ENCODE measurements at regions not wholly inside any gene's neighbourhood (a gene's known extent, or its start where the extent isn't known, plus 50 kb on each side); places are given as distances from the start of the nearest gene placed in this dataset.
A peak's percentile ranks its signal among the peaks of the same experiment; 100 is the strongest.
"Not testable (repeated sequence)": the region's sequence is repeated elsewhere in the genome, so short reads cannot be mapped to it uniquely, and the experiment has no call there.

DNA sequence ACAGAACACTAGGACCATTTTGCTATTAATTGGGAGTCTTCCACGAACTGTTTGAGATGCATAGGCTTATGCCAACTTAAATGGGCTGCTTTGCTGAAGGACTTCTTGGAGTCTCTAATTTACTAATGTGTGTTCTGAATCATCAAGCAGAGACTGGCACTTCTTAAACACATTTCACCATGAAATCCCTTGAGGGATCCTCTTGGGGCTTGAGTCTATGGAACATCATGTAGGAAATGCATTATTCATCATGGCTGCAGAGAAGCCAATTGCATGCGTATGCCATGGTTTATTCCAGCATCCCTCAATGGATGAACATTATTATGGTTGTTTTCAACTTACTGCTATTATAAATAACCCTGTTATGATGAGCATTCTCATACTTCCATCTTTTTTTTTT, 73.4 kb downstream of the FGD2 start:
- no peak for DNase-seq

DNA sequence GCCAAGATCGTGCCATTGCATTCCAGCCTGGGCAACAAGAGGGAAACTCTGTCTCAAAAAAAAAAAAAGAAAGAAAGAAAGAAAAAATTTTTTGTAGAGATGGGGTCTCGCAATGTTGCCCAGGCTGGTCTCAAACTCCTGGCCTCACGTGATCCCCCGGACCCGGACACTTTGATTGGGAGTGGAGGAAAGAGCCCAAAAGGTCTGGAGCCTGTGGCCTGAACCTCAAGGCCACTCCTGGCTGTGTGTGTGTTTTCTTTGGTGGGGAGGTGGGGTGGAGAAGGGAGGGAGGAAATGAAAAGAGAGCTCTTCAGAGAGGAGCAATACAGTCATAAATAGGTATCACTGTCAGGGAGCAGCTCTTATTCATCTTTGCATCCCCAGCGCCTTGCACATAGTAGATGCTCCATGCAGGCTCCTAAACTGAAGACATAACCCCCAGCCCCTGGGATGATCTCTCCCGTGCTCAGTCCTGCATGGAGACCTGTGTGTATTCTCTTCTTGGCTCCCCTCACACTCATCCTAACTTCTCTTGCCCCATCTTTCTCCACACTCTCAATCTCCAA, 75.7 kb downstream of the FGD2 start:
- DNase-seq, result no peak

DNA sequence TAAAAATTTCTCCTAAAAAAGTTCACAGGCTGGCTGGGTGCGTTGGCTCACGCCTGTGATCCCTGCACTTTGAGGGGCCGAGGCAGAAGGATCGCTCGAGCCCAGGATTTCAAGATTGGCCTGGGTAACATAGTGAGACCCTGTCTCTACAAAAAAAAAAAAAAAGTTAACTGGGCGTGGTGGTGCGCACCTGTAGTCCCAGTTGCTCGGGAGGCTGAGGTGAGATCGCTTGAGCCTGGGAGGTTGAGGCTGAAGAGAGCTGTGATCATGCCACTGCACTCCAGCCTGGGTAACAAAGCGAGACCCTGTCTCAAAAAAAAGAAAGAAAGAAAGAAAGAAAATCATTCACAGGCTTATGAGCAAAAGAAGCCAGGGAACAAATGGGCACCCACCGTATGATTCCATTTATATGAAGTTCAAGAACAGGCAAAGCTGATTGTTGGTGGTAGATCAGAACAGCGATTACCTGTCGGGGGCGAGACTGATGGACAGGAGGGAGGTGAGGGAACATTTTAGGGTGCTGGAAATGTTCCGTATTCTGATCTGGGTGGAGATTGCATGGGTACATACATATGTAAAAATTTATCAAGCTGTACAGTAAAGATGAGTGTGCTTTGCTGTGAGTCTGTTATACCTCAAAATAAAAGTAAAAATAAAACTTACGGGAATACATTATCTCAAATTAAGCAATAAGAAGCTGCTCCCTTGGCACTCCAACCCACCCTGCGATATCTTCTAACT, 77.1 kb downstream of the FGD2 start:
- DNase-seq, result no peak

DNA sequence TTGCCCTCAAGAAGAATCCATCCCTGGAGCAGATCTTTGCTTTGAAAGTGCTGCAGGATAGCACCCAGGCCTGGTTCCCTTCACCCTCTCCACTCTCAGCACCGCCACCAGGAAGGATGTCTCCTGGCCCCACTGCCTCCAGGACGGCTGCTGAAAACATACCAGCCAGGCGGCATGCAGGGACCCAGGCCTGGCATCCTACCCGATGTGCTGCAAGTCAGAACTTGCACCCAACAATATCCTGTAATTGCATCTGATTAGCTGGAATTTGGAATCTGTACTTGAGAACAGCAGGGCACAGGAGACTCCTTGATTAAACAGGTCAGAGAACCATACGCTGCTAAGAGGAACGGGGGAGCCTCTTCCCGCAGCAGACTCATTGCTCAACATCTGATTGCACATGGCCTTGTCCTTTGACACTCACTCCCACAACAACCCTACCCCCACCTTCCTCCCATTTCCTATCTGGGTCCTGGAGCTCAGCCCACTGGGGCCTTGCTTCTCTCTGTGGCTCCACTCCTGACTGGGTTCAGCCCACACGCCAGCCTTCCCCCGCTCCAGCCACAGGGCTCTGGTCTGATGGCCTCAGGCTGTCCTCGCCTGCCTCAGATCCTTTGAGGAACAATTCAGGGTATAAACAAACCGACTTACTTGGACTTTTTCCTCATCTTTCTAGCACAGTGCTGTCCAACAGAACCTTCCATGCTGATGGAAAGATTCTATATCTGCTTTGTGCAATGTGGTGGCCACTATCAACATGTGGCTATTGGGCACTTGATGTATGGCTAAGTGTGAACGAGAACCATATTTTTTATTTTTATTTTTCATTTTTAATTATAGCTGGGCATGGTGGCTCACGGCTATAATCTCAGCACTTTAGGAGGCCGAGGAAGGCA, 78.0 kb downstream of the FGD2 start:
- peak; percentile 97 to 98 for DNase-seq

DNA sequence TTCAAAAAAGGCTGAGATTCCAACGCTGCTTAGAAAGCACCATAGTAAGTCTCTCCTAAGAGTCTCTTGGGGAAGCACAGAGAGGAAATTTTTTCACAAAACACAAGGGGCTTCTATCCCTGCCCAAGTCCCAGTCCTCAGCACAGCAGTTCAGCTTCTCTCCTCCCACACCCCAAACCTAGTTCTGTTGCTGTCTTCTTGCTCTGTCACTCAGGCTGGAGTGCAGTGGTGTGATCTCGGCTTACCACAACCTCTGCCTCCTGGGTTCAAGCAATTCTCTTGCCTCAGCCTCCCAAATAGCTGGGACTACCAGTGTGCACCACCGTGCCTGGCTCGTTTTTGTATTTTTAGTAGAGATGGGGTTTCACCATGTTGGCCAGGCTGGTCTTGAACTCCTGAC, 79.2 kb downstream of the FGD2 start:
- DNase-seq, result not testable (repeated sequence)

DNA sequence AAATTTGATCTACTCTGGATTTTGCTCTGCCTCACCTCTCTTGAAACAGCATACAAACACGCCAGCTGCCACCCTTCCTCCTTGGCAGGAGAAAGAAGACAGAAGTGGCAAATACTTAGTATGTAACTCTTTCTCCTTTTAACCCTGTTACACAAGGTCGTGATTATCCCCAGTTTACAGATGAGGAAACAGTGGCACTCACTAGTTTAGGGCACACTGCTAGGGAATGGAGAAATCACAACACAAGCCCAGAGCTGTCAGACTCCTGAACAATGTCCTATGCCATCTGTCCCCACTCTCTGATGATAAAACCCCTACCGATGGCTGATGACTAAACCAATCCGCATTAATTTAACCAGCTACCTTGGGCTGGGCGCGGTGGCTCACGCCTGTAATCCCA, 79.7 kb downstream of the FGD2 start:
- DNase-seq, result no peak

DNA sequence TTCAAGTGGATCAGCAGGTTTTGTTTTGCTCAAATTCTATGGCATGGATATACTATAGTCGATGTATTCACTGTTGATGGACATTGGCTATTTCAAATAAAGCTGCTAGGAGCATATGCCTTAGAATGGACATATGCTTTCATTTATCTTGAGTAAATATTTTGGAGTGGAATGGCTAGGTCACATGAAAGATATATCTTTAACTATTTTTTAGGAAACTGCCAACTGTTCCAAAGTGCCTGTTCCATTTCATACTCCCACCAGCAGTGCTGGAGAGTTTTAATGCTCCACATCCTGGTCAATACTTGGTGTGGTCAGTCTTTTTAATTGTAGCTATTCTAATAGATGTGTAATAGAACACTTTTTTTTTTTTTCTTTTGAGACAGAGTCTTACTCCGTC, 81.1 kb upstream of the PIM1 start:
- DNase-seq, result no peak

DNA sequence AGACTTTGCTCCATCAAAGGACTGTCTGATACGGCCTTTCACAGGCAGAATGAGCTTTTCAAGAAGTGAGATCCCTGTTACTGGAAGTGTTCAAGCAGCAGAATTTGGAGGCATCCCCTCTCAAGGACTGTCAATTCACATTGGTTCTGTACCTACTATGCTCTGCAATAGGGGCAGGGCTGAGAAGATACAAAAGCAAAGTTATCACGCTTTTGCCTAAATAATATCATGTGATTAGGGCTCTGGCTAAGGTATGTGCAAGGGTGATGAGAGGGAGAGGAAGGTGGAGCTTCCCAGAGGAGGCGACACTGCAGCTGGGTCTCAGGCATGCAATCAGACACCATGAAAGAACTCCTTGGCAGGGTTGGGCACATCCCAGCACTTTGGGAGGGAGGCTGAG, 80.2 kb upstream of the PIM1 start:
- DNase-seq, result no peak

DNA sequence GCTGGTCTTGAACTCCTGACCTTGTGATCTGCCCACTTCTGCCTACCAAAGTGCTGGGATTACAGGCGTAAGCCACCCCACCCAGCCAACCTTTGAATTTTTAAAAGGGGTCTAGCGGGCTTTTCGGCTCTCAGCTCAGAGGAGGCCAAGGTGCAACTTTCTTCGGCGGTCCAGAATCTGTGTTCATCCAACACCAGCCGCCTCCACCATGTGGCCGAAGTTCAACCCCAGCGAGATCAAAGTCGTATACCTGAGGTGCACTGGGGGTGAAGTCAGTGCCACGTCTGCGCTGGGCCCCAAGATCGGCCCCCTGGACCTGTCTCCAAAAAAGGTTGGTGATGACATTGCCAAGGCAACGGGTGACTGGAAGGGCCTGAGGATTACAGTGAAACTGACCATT, 78.8 kb upstream of the PIM1 start:
- not testable (repeated sequence) for DNase-seq

DNA sequence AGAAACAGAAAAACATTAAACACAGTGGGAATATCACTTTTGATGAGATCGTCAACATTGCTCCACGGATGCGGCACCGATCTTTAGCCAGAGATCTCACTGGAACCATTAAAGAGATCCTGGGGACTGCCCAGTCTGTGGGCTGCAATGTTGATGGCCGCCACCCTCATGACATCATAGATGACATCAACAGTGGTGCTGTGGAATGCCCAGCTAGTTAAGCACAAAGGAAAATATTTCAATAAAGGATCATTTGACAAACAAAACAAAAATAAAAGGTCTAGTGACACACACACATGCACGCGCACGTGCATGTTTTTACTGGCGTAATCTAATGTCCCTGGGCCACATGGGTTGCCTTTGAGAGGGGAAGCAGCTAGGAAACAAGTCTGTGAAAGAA, 78.4 kb upstream of the PIM1 start:
- not testable (repeated sequence) for DNase-seq

DNA sequence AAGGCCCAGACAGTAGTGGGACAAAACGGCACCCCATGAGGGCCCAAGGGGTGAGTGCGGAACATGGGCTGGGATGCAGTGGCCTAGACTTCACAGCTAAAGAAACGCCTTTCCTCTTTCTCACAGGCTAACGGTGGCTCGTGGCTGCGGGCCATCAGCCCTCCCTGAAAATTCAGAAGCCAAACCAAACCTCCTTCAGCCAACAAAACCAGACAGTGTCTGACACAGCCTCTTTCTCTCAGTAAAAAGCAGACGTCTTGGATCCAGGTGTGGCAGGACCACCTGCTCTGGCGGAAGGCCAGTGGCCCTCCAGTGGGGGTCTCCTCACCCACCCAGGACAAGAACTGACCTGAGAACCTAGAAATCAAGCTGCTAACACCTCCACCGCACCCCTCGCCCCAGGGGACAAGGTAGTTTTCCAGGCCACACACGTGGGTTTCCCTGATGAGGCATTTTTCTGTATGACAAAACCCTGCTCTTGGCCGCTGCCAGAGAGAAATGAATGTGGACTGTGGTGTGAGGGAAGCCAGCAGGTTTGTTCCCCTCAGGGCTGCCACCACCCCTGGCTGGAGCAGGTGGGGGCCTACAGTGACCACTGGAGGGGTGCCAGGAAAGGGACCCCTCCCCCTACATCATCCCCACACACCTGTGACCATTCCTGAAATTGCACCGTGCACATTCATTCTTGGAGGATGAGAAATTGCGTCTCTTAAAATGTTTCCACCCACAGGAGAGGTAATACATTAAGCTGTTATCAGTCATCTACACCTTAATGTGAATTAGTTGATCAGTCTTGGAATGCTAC, 76.8 kb upstream of the PIM1 start:
- no peak for DNase-seq

DNA sequence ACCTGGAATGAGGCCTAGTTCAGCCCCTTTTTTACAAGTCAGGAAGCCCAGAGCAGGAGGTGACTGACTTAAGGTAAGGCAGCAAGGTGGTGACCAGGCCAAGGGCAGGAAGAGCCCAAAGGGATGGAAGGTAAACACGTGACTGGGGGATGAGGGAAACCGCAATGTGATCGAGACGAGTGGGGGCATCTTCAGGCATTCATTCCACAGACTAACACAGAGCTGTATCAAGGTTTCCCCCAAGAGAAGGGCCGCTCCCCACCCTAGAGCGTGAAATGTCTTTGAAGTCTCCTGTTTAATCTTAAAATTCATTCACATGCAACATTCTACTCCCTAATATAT, 76.3 kb upstream of the PIM1 start:
- no peak for DNase-seq

DNA sequence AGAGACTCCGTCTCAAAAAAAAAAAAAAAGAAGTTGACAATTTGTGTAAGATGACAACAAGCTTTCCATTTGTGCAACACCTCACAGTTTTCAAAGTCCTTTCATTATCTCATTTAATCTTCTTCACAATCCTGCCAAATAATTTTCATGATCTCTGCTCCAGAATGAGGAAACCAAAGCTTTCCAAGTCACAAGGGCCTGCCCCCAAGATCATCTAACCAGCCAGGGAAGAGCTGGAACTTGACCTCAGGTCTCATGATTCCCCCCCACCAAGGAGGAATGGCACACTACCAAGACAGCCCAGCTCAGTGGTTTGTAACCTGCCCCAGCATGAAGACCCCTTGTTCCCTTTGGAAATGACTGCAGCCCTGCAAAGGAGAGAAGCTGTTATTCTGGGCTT, 74.0 kb upstream of the PIM1 start:
- no peak for DNase-seq

DNA sequence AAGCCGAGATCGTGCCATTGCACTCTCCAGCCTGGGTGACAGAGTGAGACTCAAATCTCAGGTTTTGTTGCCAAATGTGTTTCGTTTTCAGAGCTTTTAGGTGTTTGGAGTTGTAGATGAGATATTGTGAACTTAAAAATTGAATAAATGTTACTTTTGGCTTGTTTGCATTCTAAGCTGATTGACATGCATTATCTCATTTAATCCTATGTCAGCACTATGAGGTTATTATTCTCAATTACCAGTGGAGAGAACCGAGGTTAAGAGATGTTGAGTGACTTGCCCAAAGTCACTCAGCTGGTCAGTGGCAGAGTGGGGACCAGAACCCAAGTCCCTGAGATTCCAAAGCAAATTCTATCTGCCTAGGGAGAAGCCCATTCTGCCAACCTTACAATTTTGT, 72.6 kb upstream of the PIM1 start:
- no peak for DNase-seq

DNA sequence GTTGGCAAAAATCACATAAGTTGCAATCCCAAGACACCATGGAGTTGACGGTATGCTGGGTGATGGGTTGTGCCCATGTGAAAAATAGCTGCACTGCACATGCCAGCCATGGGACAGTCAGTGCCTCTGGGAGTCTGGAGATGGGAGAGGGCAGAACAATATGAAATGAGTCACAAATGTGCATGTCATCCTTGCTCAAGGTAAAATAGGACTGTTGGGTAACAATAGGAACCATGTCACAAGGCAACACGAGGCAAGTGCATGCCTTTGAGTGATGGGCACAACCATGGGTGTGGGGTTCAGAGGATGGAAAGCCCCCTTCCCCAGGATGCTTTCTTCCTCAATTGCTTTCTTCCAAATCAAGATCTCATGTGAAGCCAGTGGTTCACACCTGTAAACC, 70.5 kb upstream of the PIM1 start:
- DNase-seq, result no peak

DNA sequence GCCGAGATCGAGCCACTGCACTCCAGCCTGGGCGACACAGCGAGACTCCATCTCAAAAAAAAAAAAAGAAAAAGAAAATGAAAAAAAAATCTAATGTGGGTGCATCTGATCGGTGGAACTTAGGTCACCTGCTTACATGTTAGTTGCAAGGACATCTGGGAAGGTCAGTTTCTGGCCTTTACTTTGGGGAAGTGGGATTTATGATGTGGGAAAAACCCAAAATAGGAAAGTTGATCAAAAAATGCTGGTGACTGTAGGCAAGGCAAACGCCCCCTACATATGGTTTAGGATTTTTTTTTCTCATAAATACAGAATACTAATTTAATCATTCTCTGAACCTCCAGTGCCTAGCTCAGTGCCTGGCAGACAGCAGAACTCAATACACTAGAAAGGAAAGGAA, 69.2 kb upstream of the PIM1 start:
- DNase-seq, result no peak

DNA sequence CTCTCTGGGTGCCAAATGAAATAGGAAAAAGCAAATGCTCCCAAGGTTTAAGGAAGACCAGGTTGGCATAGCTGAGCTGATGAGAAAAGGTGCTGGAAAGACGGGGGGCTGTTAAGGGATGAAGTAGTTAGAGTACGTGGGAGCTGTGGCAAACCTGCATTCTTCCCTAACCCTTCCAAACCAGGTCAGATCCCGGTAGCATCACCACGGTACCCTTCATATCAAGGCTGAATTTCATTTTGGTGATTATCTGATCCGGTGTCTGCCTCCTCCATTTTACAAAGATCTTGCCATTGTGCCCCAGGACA, 68.0 kb upstream of the PIM1 start:
- no peak for DNase-seq

DNA sequence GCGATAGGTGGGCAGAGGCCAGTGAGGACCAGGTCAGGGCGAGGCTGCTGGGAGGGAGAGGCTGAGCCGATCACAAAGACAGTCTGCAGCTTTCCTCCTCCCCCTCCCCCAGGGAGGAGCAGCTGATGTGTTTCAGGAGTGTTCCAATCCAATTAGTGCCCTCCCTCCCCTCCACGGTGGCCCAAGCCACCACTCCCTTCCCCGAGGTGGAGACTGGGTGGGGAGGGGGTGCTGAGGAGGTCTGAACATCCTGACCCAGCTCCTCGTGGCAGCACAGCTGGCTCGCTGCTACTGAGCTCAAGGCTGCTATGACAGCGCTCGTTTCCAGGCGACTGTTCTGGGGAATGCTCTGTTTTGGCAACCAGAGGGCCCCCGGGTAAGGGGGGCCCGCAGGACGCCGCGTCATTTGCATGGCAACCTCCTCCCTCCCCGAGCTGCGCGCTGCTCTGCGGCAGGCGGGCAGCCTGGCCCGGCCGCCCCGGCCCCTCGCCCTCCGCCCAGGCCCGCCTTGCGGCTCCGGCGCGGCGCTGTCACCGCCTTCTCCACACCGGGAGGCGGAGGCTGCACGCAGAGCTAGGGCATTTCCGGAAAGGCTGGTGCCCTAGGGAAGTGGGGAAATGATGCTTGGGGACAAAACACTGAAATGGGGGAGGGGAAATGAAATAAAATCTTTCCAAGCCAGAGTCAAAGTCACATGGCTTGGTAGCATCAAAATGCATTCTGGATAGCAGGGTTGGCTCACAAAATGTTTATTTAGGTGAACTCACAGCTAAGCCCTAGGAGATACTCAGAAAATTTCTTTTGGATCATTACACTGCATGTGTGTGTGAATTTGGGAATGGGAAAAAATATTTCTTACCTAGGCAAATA, 67.4 kb upstream of the PIM1 start:
- peak; percentile 73 to 76 for DNase-seq

DNA sequence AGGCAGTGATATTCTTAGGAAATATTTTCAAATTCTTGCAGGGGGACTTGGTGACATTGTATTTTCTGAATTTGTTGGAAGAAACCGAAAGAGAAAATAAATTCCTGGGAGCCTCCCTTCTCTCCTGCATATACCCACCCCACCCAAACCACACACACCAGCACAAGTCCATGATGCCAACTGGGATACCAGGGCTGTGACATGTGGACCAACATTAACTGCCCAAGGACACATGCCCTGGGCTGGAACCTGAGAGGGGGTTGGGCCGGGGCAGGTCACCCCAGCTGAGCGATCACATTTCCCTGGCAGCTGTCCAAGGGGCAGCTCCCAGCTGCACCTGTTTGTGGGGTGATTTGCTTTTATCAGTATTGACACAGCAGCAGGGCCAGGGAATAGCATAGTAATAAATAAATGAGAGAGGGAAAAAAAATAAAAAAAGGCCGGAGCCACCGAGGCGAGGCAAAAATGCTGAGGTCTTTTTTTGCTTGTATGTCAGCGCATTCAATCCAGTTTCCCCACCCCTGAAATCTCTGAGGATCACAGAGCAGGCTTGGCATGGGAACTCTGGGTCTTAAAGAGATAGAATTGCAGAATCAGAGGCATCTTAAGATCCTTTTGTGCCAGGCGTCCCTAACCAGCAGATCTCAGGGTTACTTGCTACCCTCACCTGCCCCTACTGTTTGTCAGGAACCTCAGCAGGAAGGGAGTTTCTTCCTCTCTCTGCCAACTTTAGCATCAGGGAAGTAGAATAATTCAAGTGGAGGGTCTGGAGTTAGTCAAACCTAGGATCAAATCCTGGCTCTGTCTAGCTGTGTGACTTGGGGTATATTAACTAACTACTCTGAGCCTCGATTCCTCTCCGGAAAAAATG, 66.5 kb upstream of the PIM1 start:
- no peak for DNase-seq

DNA sequence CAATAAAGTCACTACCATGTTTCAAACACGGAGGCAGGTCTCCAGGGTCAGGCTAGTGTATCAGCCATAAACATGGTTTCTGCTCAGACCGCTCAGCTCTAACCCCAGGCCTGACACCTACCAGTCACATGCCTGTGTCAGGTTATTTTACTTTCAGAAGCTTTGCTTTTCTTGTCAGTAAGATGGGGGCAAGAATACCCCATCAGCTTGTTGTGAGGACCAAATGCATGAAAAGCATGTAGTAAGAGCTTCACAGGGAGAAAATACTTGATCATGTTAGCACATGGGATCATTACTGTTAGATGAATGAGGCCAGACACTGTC, 65.2 kb upstream of the PIM1 start:
- DNase-seq, result no peak

DNA sequence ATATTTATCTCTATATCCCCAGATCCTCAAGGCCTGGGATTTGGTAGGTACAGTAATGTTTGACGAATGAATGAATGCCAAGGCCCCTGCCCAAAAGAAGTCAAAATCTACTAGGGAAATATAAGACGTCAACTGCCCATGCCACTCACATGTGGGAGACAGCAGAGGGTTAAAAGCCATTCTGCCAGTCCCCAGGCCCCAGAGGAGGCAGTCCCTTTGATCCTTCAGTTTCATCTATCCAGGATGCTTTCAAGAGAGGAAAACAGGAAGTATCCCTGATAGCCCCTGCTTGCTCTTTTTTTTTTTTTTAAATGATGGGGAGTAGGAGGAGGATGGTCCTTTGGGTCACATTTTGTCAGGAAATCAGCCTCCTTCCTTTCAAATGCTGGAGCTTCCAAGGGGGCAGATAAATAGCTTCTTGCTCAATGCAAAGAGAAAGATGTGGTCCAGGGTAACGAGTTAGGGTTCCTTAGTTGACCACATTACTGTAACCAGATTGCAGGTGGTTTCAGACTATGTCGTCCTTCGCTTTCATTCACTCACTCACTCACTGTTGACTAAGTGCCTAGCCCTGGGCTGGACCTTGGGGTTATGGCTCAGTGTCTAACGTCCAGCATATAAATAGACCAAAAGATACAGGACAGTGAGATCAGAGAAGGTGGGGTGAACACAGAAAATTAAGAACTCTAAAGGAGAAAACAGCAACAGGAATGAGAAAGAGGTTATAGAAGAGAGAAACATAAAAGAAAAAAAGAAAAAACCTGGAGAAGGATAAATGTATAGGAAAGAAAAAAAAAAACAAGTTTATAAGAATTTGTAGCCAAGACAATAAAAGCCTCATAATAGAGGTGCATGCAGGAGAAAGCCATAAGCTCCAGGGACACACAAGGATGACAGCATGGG, 64.6 kb upstream of the PIM1 start:
- DNase-seq, result no peak

Data from Kasumi-1 (cell line).